ENCODE measurements at regions not wholly inside any gene's neighbourhood (a gene's known extent, or its start where the extent isn't known, plus 50 kb on each side); places are given as distances from the start of the nearest gene placed in this dataset.

- no TSS peak for BruUV-seq (replicated peaks)
- no peaks in the 10 kb centered on the region for H3K27me3 ChIP-seq (ENCODE audit: control insufficient read depth, insufficient read depth, low read length)
- H3K4me3 ChIP-seq (ENCODE audit: low read depth in 2 of 2, low read length in 2 of 2): no peak overlapping the region
- TF ChIP-seq POLR2AphosphoS5 (IDR thresholded peaks at IDR 0.05; ENCODE audit: low read depth, low read length) (no peak), TCF7L2 (IDR thresholded peaks at IDR 0.05; ENCODE audit: low read depth, low read length) (no peak), SIN3A (IDR thresholded peaks at IDR 0.05; ENCODE audit: borderline replicate concordance, insufficient read depth, low read depth, low read length) (no peak), REST (IDR thresholded peaks at IDR 0.05; ENCODE audit: insufficient read depth in 1 of 2, low read depth in 2 of 2, low read length in 1 of 2) (no peak), CTCF (IDR thresholded peaks at IDR 0.05) (no peak)
- no peak for ATAC-seq
- in situ Hi-C loops (cut with HindIII; ENCODE audit: low pct_unique_long_range_greater_than_20kb, low sequenced_read_pairs): no loop called here
- ChIA-PET CTCF (no interaction called here), POLR2A (no interaction called here)
- H3K36me3 ChIP-seq (ENCODE audit: control insufficient read depth, insufficient read depth, low read length): no peaks in the 10 kb centered on the region
- no peaks in the 10 kb centered on the region for H3K9me3 ChIP-seq (ENCODE audit: control insufficient read depth, insufficient read depth, low read depth, low read length)
- intact Hi-C loops (cut with micrococcal nuclease; ENCODE audit: unreplicated experiment): no loop called here
- no peak for DNase-seq (ENCODE audit: low read depth, low spot score)
- no peaks in the 10 kb centered on the region for H3K4me1 ChIP-seq (ENCODE audit: control insufficient read depth, insufficient read depth, low read length)
- H3K27ac ChIP-seq (ENCODE audit: low read length): no peak overlapping the region
Measured at GRCh38 chr4:136581119-136581518, 951.2 kb downstream of the PCDH18 start.

DNA sequence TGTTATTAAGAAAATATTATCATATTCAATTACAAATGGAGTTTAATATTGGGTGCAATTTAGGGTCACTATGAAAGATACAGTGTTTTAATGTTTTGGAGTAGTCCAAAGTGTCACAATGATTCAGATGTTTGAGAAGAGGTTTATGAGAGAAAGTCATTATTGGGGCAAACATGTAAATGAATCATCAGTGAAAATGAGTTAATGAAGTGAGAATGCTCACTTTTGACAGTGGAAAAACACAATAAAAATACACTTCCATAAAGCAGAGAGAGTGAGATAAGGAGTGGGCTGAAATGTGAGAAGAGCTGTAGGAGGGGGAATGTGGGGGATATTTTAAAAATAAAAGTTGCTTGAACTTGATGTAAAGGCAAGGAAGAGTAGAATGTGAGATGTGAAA lies 957.1 kb downstream of the PCDH18 start:
- Histone ChIP-seq H3K36me3 (ENCODE audit: control insufficient read depth, insufficient read depth, low read length) (no peaks in the 10 kb centered on the region), H3K27me3 (ENCODE audit: control insufficient read depth, insufficient read depth, low read length) (no peaks in the 10 kb centered on the region), H3K4me1 (ENCODE audit: control insufficient read depth, insufficient read depth, low read length) (no peaks in the 10 kb centered on the region), H3K4me3 (ENCODE audit: low read depth in 2 of 2, low read length in 2 of 2) (no peak overlapping the region), H3K27ac (ENCODE audit: low read length) (no peak overlapping the region), H3K9me3 (ENCODE audit: control insufficient read depth, insufficient read depth, low read depth, low read length) (no peaks in the 10 kb centered on the region)
- in situ Hi-C loops (cut with HindIII; ENCODE audit: low pct_unique_long_range_greater_than_20kb, low sequenced_read_pairs) (no loop called here), intact Hi-C loops (cut with micrococcal nuclease; ENCODE audit: unreplicated experiment) (no loop called here)
- CTCF ChIA-PET: no interaction called here
- POLR2A ChIA-PET: no interaction called here
- ATAC-seq (no peak), DNase-seq (ENCODE audit: low read depth, low spot score) (no peak)
- no TSS peak for BruUV-seq (replicated peaks)
- TF ChIP-seq TCF7L2 (IDR thresholded peaks at IDR 0.05; ENCODE audit: low read depth, low read length): no peak
- TF ChIP-seq CTCF (IDR thresholded peaks at IDR 0.05): no peak
- TF ChIP-seq POLR2AphosphoS5 (IDR thresholded peaks at IDR 0.05; ENCODE audit: low read depth, low read length): no peak
- TF ChIP-seq SIN3A (IDR thresholded peaks at IDR 0.05; ENCODE audit: borderline replicate concordance, insufficient read depth, low read depth, low read length): no peak

Data from Panc1 (cell line).